Fibroblast of skin of left quadriceps (primary cell): ENCODE measurements at regions not wholly inside any gene's neighbourhood (a gene's known extent, or its start where the extent isn't known, plus 50 kb on each side); places are given as distances from the start of the nearest gene placed in this dataset.
"Not testable (repeated sequence)": the region's sequence is repeated elsewhere in the genome, so short reads cannot be mapped to it uniquely, and the experiment has no call there.

Source experiments
- DNase-seq, 2 experiments: peaks; one replicate each; pipeline ENCODE4 v3.0.0-alpha.2; 2013; ENCODE audit warnings: low read depth in 2 of 2

- no peak for DNase-seq
Measured at GRCh38 chr4:169934794-169935429, 91.3 kb downstream of the MFAP3L start.

- no peak for DNase-seq
Measured at GRCh38 chr4:169933531-169933930, 92.7 kb downstream of the MFAP3L start.

GRCh38 chr4:169931964-169932363 is 94.2 kb downstream of the MFAP3L start:
- no peak for DNase-seq

GRCh38 chr4:169930755-169931154 is 95.4 kb downstream of the MFAP3L start:
- DNase-seq, result not testable (repeated sequence)

- no peak for DNase-seq
Measured at GRCh38 chr4:169927280-169927679, 98.9 kb downstream of the MFAP3L start.

GRCh38 chr4:169925678-169926077 is 100.5 kb downstream of the MFAP3L start:
- DNase-seq, result no peak

GRCh38 chr4:169922632-169923276 is 103.4 kb downstream of the MFAP3L start:
- DNase-seq, result no peak

GRCh38 chr4:169921732-169922131 is 104.5 kb downstream of the MFAP3L start:
- no peak for DNase-seq

- no peak for DNase-seq
Measured at GRCh38 chr4:169921237-169921636, 105.0 kb downstream of the MFAP3L start.

- DNase-seq, result not testable (repeated sequence)
Measured at GRCh38 chr4:169919194-169920124, 106.7 kb downstream of the MFAP3L start.

- DNase-seq, result no peak
Measured at GRCh38 chr4:169915545-169915944, 110.7 kb downstream of the MFAP3L start.

- DNase-seq, result no peak
Measured at GRCh38 chr4:169914866-169915265, 111.3 kb downstream of the MFAP3L start.

GRCh38 chr4:169912996-169913395 is 113.2 kb downstream of the MFAP3L start:
- DNase-seq, result no peak

- DNase-seq, result no peak
Measured at GRCh38 chr4:169909897-169910296, 116.3 kb downstream of the MFAP3L start.

- DNase-seq, result no peak
Measured at GRCh38 chr4:169909479-169909878, 116.7 kb downstream of the MFAP3L start.

- no peak for DNase-seq
Measured at GRCh38 chr4:169907705-169908104, 118.5 kb downstream of the MFAP3L start.

GRCh38 chr4:169906821-169907220 is 119.4 kb downstream of the MFAP3L start:
- DNase-seq, result no peak

- DNase-seq, result no peak
Measured at GRCh38 chr4:169906104-169906503, 120.1 kb downstream of the MFAP3L start.

GRCh38 chr4:169902658-169903345 is 123.4 kb downstream of the MFAP3L start:
- DNase-seq, result no peak

GRCh38 chr4:169900241-169900845 is 125.9 kb downstream of the MFAP3L start:
- DNase-seq, result no peak

GRCh38 chr4:169899295-169899694 is 126.9 kb downstream of the MFAP3L start:
- no peak for DNase-seq

- no peak for DNase-seq
Measured at GRCh38 chr4:169898095-169898494, 128.1 kb downstream of the MFAP3L start.
